K562 (cell line): ENCODE measurements at regions not wholly inside any gene's neighbourhood (a gene's known extent, or its start where the extent isn't known, plus 50 kb on each side); places are given as distances from the start of the nearest gene placed in this dataset.

ENCODE experiments used
- ATAC-seq: fragments of 200-7000 bp; cut with Tn5 transposase; 3 replicates; pipeline ENCODE4 v1.9.1; 2020; ENCODE audit warnings: moderate library complexity
- BruUV-seq: library from RNA; stranded (reverse); fragments of 400-500 nt; replicated peaks from 2 replicates; lab custom pipeline; 2021; lab: Mats Ljungman, UMichigan
- CTCF ChIA-PET: fragments of 300-600 bp; formaldehyde crosslinking; extraction: SDS; loops from one replicate; lab custom pipeline; 2021; ENCODE audit warnings: low intra/inter-chr PET ratio; lab: Yijun Ruan, JAX
- POLR2A ChIA-PET: fragments of 300-600, 350-650 bp; sonication (Branson Sonifier 250); formaldehyde crosslinking; extraction: SDS; loops from one replicate; lab custom pipeline; 2021; ENCODE audit warnings: antibody characterized with exemption, inconsistent platforms; lab: Yijun Ruan, JAX
- DNase-seq, 4 experiments: peaks; one replicate each; pipeline versions ENCODE4 v3.0.0 to v3.0.0-alpha.2; 2011 to 2018; ENCODE audit warnings: low spot score in 3 of 4, mixed read lengths in 3 of 4; ENCODE audit errors: extremely low read depth in 1 of 4
- FAIRE-seq: peaks from 2 replicates; lab custom pipeline; 2011; peaks lifted over from hg19 to GRCh38; lab: Jason Lieb, UNC
- H2AFZ ChIP-seq: 2 replicates; pipeline ENCODE4 v1.6.0; 2011; ENCODE audit warnings: low read depth, low read length, control low read depth, inconsistent platforms
- H3K27ac ChIP-seq: fragments of 200-600 bp; 3 replicates; pipeline ENCODE4 v1.8.0; 2011; ENCODE audit warnings: low read depth, mild to moderate bottlenecking, control low read depth, inconsistent platforms, low read length, moderate library complexity, mixed read lengths; ENCODE audit errors: extremely low read depth
- H3K27me3 ChIP-seq, 2 experiments: fragments of 300-600 bp in 1 of 2; 2 replicates in 1 of 2; 3 replicates in 1 of 2; pipeline versions ENCODE4 v1.6.0 to v1.8.0; 2011; ENCODE audit warnings: inconsistent platforms in 2 of 2, low read length in 2 of 2, mild to moderate bottlenecking in 1 of 2, mixed read lengths in 1 of 2, moderate library complexity in 1 of 2; ENCODE audit not compliant: control insufficient read depth in 2 of 2, insufficient read depth in 2 of 2
- H3K36me3 ChIP-seq: fragments of 300-600 bp; 3 replicates; pipeline ENCODE4 v1.8.0; 2011; ENCODE audit warnings: mild to moderate bottlenecking, low read length, inconsistent platforms; ENCODE audit not compliant: control insufficient read depth, insufficient read depth
- H3K4me1 ChIP-seq, 2 experiments: fragments of 200-600 bp in 1 of 2; replicated peaks in 1 of 2; 2 replicates in 1 of 2; 3 replicates in 1 of 2; pipeline versions ENCODE4 v1.5.1 to v1.8.0; 2011; ENCODE audit warnings: inconsistent platforms in 2 of 2, low read length in 2 of 2, mild to moderate bottlenecking in 1 of 2, mixed read lengths in 1 of 2, moderate library complexity in 1 of 2; ENCODE audit not compliant: control insufficient read depth in 2 of 2, insufficient read depth in 2 of 2
- H3K4me2 ChIP-seq: 2 replicates; pipeline ENCODE4 v1.6.1; 2011; ENCODE audit warnings: low read length, control low read depth, inconsistent platforms, mixed read lengths; ENCODE audit not compliant: insufficient read depth
- H3K4me3 ChIP-seq: fragments of 200-600 bp; sonication (generic), shearing (Covaris generic); 2 replicates; pipeline ENCODE4 v1.5.1; 2016; ENCODE audit warnings: control low read depth, inconsistent platforms
- H3K79me2 ChIP-seq: fragments of 200-600 bp; 3 replicates; pipeline ENCODE4 v1.8.0; 2011; ENCODE audit warnings: low read length, inconsistent platforms; ENCODE audit not compliant: control insufficient read depth, insufficient read depth
- H3K9ac ChIP-seq, 2 experiments: 2 replicates each; pipeline versions ENCODE4 v1.6.0 to v1.6.1; 2011; ENCODE audit warnings: low read depth in 2 of 2, low read length in 2 of 2, control low read depth in 1 of 2, inconsistent platforms in 1 of 2, mild to moderate bottlenecking in 1 of 2, mixed read lengths in 1 of 2; ENCODE audit not compliant: insufficient read depth in 1 of 2
- H3K9me1 ChIP-seq: one replicate; pipeline ENCODE4 v1.6.0; 2011; ENCODE audit warnings: inconsistent platforms, mild to moderate bottlenecking, low read length, moderate library complexity; ENCODE audit not compliant: control insufficient read depth, insufficient read depth
- H3K9me3 ChIP-seq: replicated peaks from 2 replicates; pipeline ENCODE4 v1.5.1; 2011; ENCODE audit warnings: low read depth, low read length, inconsistent platforms; ENCODE audit not compliant: control insufficient read depth, insufficient read depth
- H4K20me1 ChIP-seq: replicated peaks from 2 replicates; pipeline ENCODE4 v1.6.1; 2011; ENCODE audit warnings: low read length, inconsistent platforms, mixed read lengths; ENCODE audit not compliant: control insufficient read depth, insufficient read depth
- ETV5 ChIP-seq: sonication (generic); formaldehyde crosslinking; IDR thresholded peaks from 2 replicates; pipeline ENCODE4 v1.4.0; 2020; ENCODE audit warnings: low read depth, mild to moderate bottlenecking, missing genetic modification reagents
- HDAC2 ChIP-seq: fragments of 450-650 bp; IDR thresholded peaks from 2 replicates; pipeline ENCODE4 v1.6.1; 2016; ENCODE audit warnings: mild to moderate bottlenecking
- NFATC3 ChIP-seq: fragments of 450-650 bp; IDR thresholded peaks from 2 replicates; pipeline ENCODE4 v1.6.1; 2017; ENCODE audit warnings: mild to moderate bottlenecking
- ZNF445 ChIP-seq: fragments of 250-450 bp; sonication (Bioruptor Pico); IDR thresholded peaks from 2 replicates; pipeline ENCODE4 v1.4.0; 2020; ENCODE audit warnings: low read depth, mild to moderate bottlenecking, moderate library complexity
- WGBS: fragments of 100-300 bp; shearing (Covaris generic); methylation state at CpG from one replicate; pipeline ENCODE4 v1.1.6; 2016; ENCODE audit warnings: low coverage, mixed read lengths; ENCODE audit not compliant: insufficient coverage; ENCODE audit errors: missing lambda C conversion rate; 5-methylcytosine and 5-hydroxymethylcytosine counted together
- in situ Hi-C: fragments of 300-500 bp; cut with MboI; formaldehyde crosslinking; loops from 4 replicates; pipeline ENCODE4 v1.15.0; 2018; ENCODE audit warnings: inconsistent platforms, mixed read lengths
- intact Hi-C: fragments of 100-400 bp; cut with micrococcal nuclease; formaldehyde crosslinking; loops from 2 replicates; pipeline ENCODE4 v1.14.2; 2022
- TF ChIP-seq, protein P1 (sequence below): sonication (generic); formaldehyde crosslinking; IDR thresholded peaks from 2 replicates; pipeline ENCODE4 v1.8.1; 2023; ENCODE audit warnings: mild to moderate bottlenecking, missing genetic modification reagents
- TF ChIP-seq, protein P2 (sequence below): fragments of 450-650 bp; IDR thresholded peaks from 2 replicates; pipeline ENCODE4 v1.6.1; 2016; ENCODE audit warnings: mild to moderate bottlenecking, moderate library complexity
- TF ChIP-seq, protein P3 (sequence below): sonication (generic); formaldehyde crosslinking; IDR thresholded peaks from 2 replicates; pipeline ENCODE4 v1.8.0; 2023; ENCODE audit warnings: mild to moderate bottlenecking, missing genetic modification reagents

DNA sequence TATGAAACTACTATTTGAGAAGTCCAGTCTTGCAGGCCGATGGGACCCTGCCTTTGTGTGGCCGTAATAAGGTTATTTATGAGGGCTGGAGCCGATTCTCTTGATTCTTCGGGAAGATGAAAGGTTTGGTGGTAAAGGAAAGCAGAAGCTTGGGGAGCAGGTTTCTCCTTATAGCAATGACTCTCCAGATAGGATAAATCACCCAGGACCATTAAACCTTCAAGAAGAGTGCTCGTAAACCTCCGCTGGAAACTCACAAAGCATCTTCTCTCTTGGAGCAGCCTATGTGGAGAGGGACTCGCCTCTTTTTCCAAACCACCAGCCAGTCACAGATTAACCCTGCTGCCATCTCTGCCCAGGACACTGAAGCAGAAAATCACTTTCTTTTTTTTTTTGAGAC, 69.6 kb upstream of the SALL4 start:
- H2AFZ ChIP-seq, result no peak overlapping the region
- ATAC-seq (no peak), DNase-seq (no peak), FAIRE-seq (no peak)
- H3K27ac ChIP-seq, result no peak overlapping the region
- no peak overlapping the region for H3K9ac ChIP-seq
- H3K4me2 ChIP-seq, result no peak overlapping the region
- H3K79me2 ChIP-seq, result no peaks in the 10 kb centered on the region
- BruUV-seq, result no TSS peak
- in situ Hi-C loops, result no loop called here
- no peaks in the 10 kb centered on the region for H3K36me3 ChIP-seq
- no peaks in the 10 kb centered on the region for H3K9me1 ChIP-seq
- H3K27me3 ChIP-seq, result peaks cover 10 to 23% of the 10 kb centered on the region in 2 experiments; a peak in 4 of 5 replicates
- H3K4me3 ChIP-seq, result no peak overlapping the region
- 3% methylated on average over 6 of the region's 7 CpGs for WGBS
- no peaks in the 10 kb centered on the region for H4K20me1 ChIP-seq
- no peaks in the 10 kb centered on the region for H3K9me3 ChIP-seq
- no peaks in the 10 kb centered on the region for H3K4me1 ChIP-seq
- CTCF ChIA-PET, result no interaction called here
- POLR2A ChIA-PET, result no interaction called here
- intact Hi-C loops, result no loop called here
- TF ChIP-seq ZNF445 (no peak), ETV5 (CRISPR knock-in tag) (no peak), NFATC3 (no peak), HDAC2 (no peak)
- TF ChIP-seq, protein P1, sequence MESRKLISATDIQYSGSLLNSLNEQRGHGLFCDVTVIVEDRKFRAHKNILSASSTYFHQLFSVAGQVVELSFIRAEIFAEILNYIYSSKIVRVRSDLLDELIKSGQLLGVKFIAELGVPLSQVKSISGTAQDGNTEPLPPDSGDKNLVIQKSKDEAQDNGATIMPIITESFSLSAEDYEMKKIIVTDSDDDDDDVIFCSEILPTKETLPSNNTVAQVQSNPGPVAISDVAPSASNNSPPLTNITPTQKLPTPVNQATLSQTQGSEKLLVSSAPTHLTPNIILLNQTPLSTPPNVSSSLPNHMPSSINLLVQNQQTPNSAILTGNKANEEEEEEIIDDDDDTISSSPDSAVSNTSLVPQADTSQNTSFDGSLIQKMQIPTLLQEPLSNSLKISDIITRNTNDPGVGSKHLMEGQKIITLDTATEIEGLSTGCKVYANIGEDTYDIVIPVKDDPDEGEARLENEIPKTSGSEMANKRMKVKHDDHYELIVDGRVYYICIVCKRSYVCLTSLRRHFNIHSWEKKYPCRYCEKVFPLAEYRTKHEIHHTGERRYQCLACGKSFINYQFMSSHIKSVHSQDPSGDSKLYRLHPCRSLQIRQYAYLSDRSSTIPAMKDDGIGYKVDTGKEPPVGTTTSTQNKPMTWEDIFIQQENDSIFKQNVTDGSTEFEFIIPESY (CRISPR knock-in tag), result no peak
- TF ChIP-seq, protein P2, sequence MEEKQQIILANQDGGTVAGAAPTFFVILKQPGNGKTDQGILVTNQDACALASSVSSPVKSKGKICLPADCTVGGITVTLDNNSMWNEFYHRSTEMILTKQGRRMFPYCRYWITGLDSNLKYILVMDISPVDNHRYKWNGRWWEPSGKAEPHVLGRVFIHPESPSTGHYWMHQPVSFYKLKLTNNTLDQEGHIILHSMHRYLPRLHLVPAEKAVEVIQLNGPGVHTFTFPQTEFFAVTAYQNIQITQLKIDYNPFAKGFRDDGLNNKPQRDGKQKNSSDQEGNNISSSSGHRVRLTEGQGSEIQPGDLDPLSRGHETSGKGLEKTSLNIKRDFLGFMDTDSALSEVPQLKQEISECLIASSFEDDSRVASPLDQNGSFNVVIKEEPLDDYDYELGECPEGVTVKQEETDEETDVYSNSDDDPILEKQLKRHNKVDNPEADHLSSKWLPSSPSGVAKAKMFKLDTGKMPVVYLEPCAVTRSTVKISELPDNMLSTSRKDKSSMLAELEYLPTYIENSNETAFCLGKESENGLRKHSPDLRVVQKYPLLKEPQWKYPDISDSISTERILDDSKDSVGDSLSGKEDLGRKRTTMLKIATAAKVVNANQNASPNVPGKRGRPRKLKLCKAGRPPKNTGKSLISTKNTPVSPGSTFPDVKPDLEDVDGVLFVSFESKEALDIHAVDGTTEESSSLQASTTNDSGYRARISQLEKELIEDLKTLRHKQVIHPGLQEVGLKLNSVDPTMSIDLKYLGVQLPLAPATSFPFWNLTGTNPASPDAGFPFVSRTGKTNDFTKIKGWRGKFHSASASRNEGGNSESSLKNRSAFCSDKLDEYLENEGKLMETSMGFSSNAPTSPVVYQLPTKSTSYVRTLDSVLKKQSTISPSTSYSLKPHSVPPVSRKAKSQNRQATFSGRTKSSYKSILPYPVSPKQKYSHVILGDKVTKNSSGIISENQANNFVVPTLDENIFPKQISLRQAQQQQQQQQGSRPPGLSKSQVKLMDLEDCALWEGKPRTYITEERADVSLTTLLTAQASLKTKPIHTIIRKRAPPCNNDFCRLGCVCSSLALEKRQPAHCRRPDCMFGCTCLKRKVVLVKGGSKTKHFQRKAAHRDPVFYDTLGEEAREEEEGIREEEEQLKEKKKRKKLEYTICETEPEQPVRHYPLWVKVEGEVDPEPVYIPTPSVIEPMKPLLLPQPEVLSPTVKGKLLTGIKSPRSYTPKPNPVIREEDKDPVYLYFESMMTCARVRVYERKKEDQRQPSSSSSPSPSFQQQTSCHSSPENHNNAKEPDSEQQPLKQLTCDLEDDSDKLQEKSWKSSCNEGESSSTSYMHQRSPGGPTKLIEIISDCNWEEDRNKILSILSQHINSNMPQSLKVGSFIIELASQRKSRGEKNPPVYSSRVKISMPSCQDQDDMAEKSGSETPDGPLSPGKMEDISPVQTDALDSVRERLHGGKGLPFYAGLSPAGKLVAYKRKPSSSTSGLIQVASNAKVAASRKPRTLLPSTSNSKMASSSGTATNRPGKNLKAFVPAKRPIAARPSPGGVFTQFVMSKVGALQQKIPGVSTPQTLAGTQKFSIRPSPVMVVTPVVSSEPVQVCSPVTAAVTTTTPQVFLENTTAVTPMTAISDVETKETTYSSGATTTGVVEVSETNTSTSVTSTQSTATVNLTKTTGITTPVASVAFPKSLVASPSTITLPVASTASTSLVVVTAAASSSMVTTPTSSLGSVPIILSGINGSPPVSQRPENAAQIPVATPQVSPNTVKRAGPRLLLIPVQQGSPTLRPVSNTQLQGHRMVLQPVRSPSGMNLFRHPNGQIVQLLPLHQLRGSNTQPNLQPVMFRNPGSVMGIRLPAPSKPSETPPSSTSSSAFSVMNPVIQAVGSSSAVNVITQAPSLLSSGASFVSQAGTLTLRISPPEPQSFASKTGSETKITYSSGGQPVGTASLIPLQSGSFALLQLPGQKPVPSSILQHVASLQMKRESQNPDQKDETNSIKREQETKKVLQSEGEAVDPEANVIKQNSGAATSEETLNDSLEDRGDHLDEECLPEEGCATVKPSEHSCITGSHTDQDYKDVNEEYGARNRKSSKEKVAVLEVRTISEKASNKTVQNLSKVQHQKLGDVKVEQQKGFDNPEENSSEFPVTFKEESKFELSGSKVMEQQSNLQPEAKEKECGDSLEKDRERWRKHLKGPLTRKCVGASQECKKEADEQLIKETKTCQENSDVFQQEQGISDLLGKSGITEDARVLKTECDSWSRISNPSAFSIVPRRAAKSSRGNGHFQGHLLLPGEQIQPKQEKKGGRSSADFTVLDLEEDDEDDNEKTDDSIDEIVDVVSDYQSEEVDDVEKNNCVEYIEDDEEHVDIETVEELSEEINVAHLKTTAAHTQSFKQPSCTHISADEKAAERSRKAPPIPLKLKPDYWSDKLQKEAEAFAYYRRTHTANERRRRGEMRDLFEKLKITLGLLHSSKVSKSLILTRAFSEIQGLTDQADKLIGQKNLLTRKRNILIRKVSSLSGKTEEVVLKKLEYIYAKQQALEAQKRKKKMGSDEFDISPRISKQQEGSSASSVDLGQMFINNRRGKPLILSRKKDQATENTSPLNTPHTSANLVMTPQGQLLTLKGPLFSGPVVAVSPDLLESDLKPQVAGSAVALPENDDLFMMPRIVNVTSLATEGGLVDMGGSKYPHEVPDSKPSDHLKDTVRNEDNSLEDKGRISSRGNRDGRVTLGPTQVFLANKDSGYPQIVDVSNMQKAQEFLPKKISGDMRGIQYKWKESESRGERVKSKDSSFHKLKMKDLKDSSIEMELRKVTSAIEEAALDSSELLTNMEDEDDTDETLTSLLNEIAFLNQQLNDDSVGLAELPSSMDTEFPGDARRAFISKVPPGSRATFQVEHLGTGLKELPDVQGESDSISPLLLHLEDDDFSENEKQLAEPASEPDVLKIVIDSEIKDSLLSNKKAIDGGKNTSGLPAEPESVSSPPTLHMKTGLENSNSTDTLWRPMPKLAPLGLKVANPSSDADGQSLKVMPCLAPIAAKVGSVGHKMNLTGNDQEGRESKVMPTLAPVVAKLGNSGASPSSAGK, result no peak
- TF ChIP-seq, protein P3, sequence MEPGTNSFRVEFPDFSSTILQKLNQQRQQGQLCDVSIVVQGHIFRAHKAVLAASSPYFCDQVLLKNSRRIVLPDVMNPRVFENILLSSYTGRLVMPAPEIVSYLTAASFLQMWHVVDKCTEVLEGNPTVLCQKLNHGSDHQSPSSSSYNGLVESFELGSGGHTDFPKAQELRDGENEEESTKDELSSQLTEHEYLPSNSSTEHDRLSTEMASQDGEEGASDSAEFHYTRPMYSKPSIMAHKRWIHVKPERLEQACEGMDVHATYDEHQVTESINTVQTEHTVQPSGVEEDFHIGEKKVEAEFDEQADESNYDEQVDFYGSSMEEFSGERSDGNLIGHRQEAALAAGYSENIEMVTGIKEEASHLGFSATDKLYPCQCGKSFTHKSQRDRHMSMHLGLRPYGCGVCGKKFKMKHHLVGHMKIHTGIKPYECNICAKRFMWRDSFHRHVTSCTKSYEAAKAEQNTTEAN (CRISPR knock-in tag), result no peak
